Endothelial cell of umbilical vein (primary cell): ENCODE measurements at regions not wholly inside any gene's neighbourhood (a gene's known extent, or its start where the extent isn't known, plus 50 kb on each side); places are given as distances from the start of the nearest gene placed in this dataset.

Experiments used
- BruUV-seq: library from RNA; stranded (reverse); fragments of 400-500 nt; replicated peaks from 2 replicates; lab custom pipeline; 2021; lab: Mats Ljungman, UMichigan
- CTCF ChIA-PET: fragments of 300-600, 350-600 bp; sonication (Branson Sonifier 250); formaldehyde crosslinking; loops from one replicate; lab custom pipeline; 2021; ENCODE audit warnings: antibody characterized with exemption, inconsistent platforms; lab: Charles Lee
- POLR2A ChIA-PET: fragments of 300-600, 350-600 bp; sonication (Branson Sonifier 250); formaldehyde crosslinking; loops from one replicate; lab custom pipeline; 2021; ENCODE audit warnings: antibody characterized with exemption, inconsistent platforms; lab: Charles Lee
- DNase-seq: peaks from one replicate; pipeline ENCODE4 v3.0.0-alpha.2; 2011; ENCODE audit warnings: low read depth, low spot score
- FAIRE-seq: peaks from 2 replicates; lab custom pipeline; 2011; peaks lifted over from hg19 to GRCh38; lab: Jason Lieb, UNC
- H2AFZ ChIP-seq: 2 replicates; pipeline ENCODE4 v1.6.0; 2012; ENCODE audit warnings: low read depth, low read length, control low read depth, inconsistent platforms
- H3K27ac ChIP-seq: 2 replicates; pipeline ENCODE4 v1.5.1; 2011; ENCODE audit warnings: low read depth, mild to moderate bottlenecking, control low read depth, low read length, moderate library complexity; ENCODE audit not compliant: insufficient read depth
- H3K27me3 ChIP-seq, 2 experiments: 2 replicates each; pipeline versions ENCODE4 v1.6.0 to v1.6.1; 2011; ENCODE audit warnings: low read length in 2 of 2, mixed read lengths in 1 of 2; ENCODE audit not compliant: control insufficient read depth in 2 of 2, insufficient read depth in 2 of 2
- H3K36me3 ChIP-seq, 2 experiments: 2 replicates in 1 of 2; 3 replicates in 1 of 2; pipeline ENCODE4 v1.5.1; 2011; ENCODE audit warnings: low read length in 2 of 2, mild to moderate bottlenecking in 1 of 2, moderate library complexity in 1 of 2; ENCODE audit not compliant: control insufficient read depth in 2 of 2, insufficient read depth in 2 of 2; ENCODE audit errors: extremely low read depth in 1 of 2
- H3K4me1 ChIP-seq: 3 replicates; pipeline ENCODE4 v1.5.1; 2011; ENCODE audit warnings: mild to moderate bottlenecking, low read length; ENCODE audit not compliant: control insufficient read depth, insufficient read depth; ENCODE audit errors: extremely low read depth
- H3K4me2 ChIP-seq: 2 replicates; pipeline ENCODE4 v1.6.1; 2011; ENCODE audit warnings: low read length, control low read depth, mixed read lengths; ENCODE audit not compliant: insufficient read depth
- H3K4me3 ChIP-seq, 3 experiments: fragments of 200-600 bp in 1 of 3; sonication (generic), shearing (Covaris generic) in 1 of 3; replicated peaks in 1 of 3; 2 replicates each; pipeline ENCODE4 v1.5.1; 2011 to 2016; ENCODE audit warnings: control low read depth in 3 of 3, low read length in 3 of 3, mild to moderate bottlenecking in 2 of 3, inconsistent platforms in 1 of 3, low read depth in 1 of 3, moderate library complexity in 1 of 3; ENCODE audit not compliant: insufficient read depth in 1 of 3
- H3K79me2 ChIP-seq: 2 replicates; pipeline ENCODE4 v1.6.0; 2012; ENCODE audit warnings: low read length, inconsistent platforms; ENCODE audit not compliant: control insufficient read depth, insufficient read depth
- H3K9ac ChIP-seq: replicated peaks from 2 replicates; pipeline ENCODE3; 2011; ENCODE audit warnings: low read length, control low read depth; ENCODE audit not compliant: insufficient read depth; ENCODE audit errors: extremely low read depth
- H3K9me1 ChIP-seq: replicated peaks from 3 replicates; pipeline ENCODE4 v1.6.0; 2011; ENCODE audit warnings: mild to moderate bottlenecking, low read length; ENCODE audit not compliant: control insufficient read depth, insufficient read depth; ENCODE audit errors: extremely low read depth
- H3K9me3 ChIP-seq: replicated peaks from 2 replicates; pipeline ENCODE4 v1.5.1; 2012; ENCODE audit warnings: low read length, inconsistent platforms; ENCODE audit not compliant: control insufficient read depth, insufficient read depth
- H4K20me1 ChIP-seq: replicated peaks from 2 replicates; pipeline ENCODE3; 2011; ENCODE audit warnings: mild to moderate bottlenecking, low read length; ENCODE audit not compliant: control insufficient read depth, insufficient read depth; ENCODE audit errors: extremely low read depth
- CTCF ChIP-seq, 2 donors: IDR thresholded peaks; 1 replicate in 1 of 2; 2 replicates in 1 of 2; pipeline ENCODE4 v1.5.1; 2011; ENCODE audit warnings: low read length in 2 of 2, mild to moderate bottlenecking in 2 of 2, moderate library complexity in 2 of 2, control low read depth in 1 of 2, inconsistent platforms in 1 of 2, low read depth in 1 of 2; ENCODE audit not compliant: insufficient read depth in 1 of 2; ENCODE audit errors: extremely low read depth in 1 of 2
- FOS ChIP-seq: IDR thresholded peaks from 2 replicates; pipeline ENCODE4 v1.6.1; 2011; ENCODE audit warnings: mild to moderate bottlenecking, low read length, moderate library complexity, borderline replicate concordance; ENCODE audit not compliant: insufficient read depth
- GATA2 ChIP-seq: IDR thresholded peaks from 2 replicates; pipeline ENCODE4 v1.7.0; 2011; ENCODE audit warnings: low read depth, mild to moderate bottlenecking, moderate library complexity, mixed read lengths, low read length; ENCODE audit not compliant: insufficient read length, insufficient read depth
- MAX ChIP-seq: IDR thresholded peaks from 2 replicates; pipeline ENCODE4 v1.6.1; 2011; ENCODE audit not compliant: insufficient read depth, insufficient read length
- MYC ChIP-seq: IDR thresholded peaks from one replicate; pipeline ENCODE4 v1.6.1; 2011; ENCODE audit warnings: mild to moderate bottlenecking, low read depth, low read length
- POLR2A ChIP-seq: IDR thresholded peaks from 2 replicates; pipeline ENCODE4 v1.6.1; 2012; ENCODE audit warnings: low read depth, mild to moderate bottlenecking, control low read depth, low read length
- POLR2AphosphoS5 ChIP-seq: IDR thresholded peaks from 2 replicates; pipeline ENCODE4 v1.6.1; 2012; ENCODE audit warnings: low read depth, mild to moderate bottlenecking, control low read depth, low read length, moderate library complexity; ENCODE audit not compliant: insufficient read depth
- dilution Hi-C: fragments of 300-500 bp; cut with MboI; formaldehyde crosslinking; loops from one replicate; pipeline ENCODE4 v1.15.0; 2019; ENCODE audit warnings: low sequenced_read_pairs; ENCODE audit not compliant: extremely low pct_ligation_motif_present
- intact Hi-C: fragments of 100-400 bp; cut with micrococcal nuclease; formaldehyde crosslinking; loops from one replicate; pipeline ENCODE4 v1.10.0; 2022

- TF ChIP-seq FOS, result no peak
- no peak for TF ChIP-seq POLR2A
- no peak for TF ChIP-seq MAX
- no peak for TF ChIP-seq GATA2
- TF ChIP-seq MYC, result no peak
- no peak for TF ChIP-seq CTCF (IDR thresholded peaks at IDR 0.05; ENCODE audit: extremely low read depth in 1 of 2, insufficient read depth in 1 of 2, low read depth in 1 of 2, low read length in 2 of 2)
- Histone ChIP-seq H3K9me1 (no peaks in the 10 kb centered on the region), H3K4me1 (no peaks in the 10 kb centered on the region), H3K4me2 (no peak overlapping the region), H3K27ac (no peak overlapping the region), H3K9ac (no peak overlapping the region), H3K4me3 (no peak overlapping the region), H3K36me3 (no peaks in the 10 kb centered on the region), H4K20me1 (no peaks in the 10 kb centered on the region), H3K9me3 (no peaks in the 10 kb centered on the region), H2AFZ (no peak overlapping the region), H3K27me3 (no peaks in the 10 kb centered on the region), H3K79me2 (no peaks in the 10 kb centered on the region)
- intact Hi-C loops (no loop called here), dilution Hi-C loops (no loop called here)
- DNase-seq (no peak), FAIRE-seq (no peak)
- POLR2A ChIA-PET, result no interaction called here
- BruUV-seq, result no TSS peak
- CTCF ChIA-PET, result interaction anchor here (0.6 to 2.6 kb wide), 28 partner anchors 9 to 416 kb away, joined by 3 to 21 read pairs (median 4); partner anchors contain the start of genes CDKN2A, CDKN2B and CDKN2B-AS1
These were observed 218.6 kb upstream of the DMRTA1 start for GRCh38 chr9:22227986-22228385.

GRCh38 chr9:22228542-22228941, 218.1 kb upstream of the DMRTA1 start:
- Histone ChIP-seq H3K27me3 (no peaks in the 10 kb centered on the region), H3K4me2 (no peak overlapping the region), H3K4me3 (no peak overlapping the region), H3K9me3 (no peaks in the 10 kb centered on the region), H3K27ac (no peak overlapping the region), H3K36me3 (no peaks in the 10 kb centered on the region), H2AFZ (no peak overlapping the region), H3K9ac (no peak overlapping the region), H3K9me1 (no peaks in the 10 kb centered on the region), H3K79me2 (no peaks in the 10 kb centered on the region), H4K20me1 (no peaks in the 10 kb centered on the region), H3K4me1 (no peaks in the 10 kb centered on the region)
- dilution Hi-C loops, result no loop called here
- intact Hi-C loops, result no loop called here
- ChIA-PET CTCF (interaction anchor here (0.6 to 2.6 kb wide), 30 partner anchors 8 to 417 kb away, joined by 3 to 21 read pairs (median 4); partner anchors contain the start of genes CDKN2A, CDKN2B and CDKN2B-AS1), POLR2A (no interaction called here)
- DNase-seq (peak; percentile 31), FAIRE-seq (peak; percentile 52)
- TF ChIP-seq POLR2AphosphoS5 (no peak), CTCF (IDR thresholded peaks at IDR 0.05; ENCODE audit: extremely low read depth in 1 of 2, insufficient read depth in 1 of 2, low read depth in 1 of 2, low read length in 2 of 2) (peak; percentile 5 to 15)
- no TSS peak for BruUV-seq
